SKM-1 treated with dmso at 0.1 percent for 144 hours (cell line): ENCODE measurements at regions not wholly inside any gene's neighbourhood (a gene's known extent, or its start where the extent isn't known, plus 50 kb on each side); places are given as distances from the start of the nearest gene placed in this dataset.
A peak's percentile ranks its signal among the peaks of the same experiment; 100 is the strongest.

Experiments
- DNase-seq: peaks from one replicate; lab custom pipeline; 2025; ENCODE audit not compliant: unreplicated experiment; lab: John Stamatoyannopoulos, UW

- no peak for DNase-seq
These were observed 96.0 kb upstream of the MAP3K4 start for GRCh38 chr6:160895562-160895961.

- DNase-seq, result no peak
These were observed 91.7 kb upstream of the MAP3K4 start for GRCh38 chr6:160899671-160900430.

GRCh38 chr6:160911949-160912348, 79.6 kb upstream of the MAP3K4 start:
- DNase-seq, result no peak

GRCh38 chr6:160912411-160912810, 79.2 kb upstream of the MAP3K4 start:
- DNase-seq, result no peak

GRCh38 chr6:160917572-160917971, 74.0 kb upstream of the MAP3K4 start:
- DNase-seq, result no peak

- peak; percentile 48 for DNase-seq
These were observed 71.7 kb upstream of the MAP3K4 start for GRCh38 chr6:160919723-160920440.

- DNase-seq, result no peak
These were observed 70.5 kb upstream of the MAP3K4 start for GRCh38 chr6:160921095-160921494.

- no peak for DNase-seq
These were observed 65.0 kb upstream of the MAP3K4 start for GRCh38 chr6:160926281-160927276.

GRCh38 chr6:160927416-160927815, 64.2 kb upstream of the MAP3K4 start:
- DNase-seq, result no peak

- no peak for DNase-seq
These were observed 62.2 kb upstream of the MAP3K4 start for GRCh38 chr6:160929361-160929760.

GRCh38 chr6:160929831-160930230, 61.7 kb upstream of the MAP3K4 start:
- no peak for DNase-seq

GRCh38 chr6:160930547-160931377, 60.8 kb upstream of the MAP3K4 start:
- DNase-seq, result peak; percentile 35

- peak; percentile 48 for DNase-seq
These were observed 59.9 kb upstream of the MAP3K4 start for GRCh38 chr6:160931378-160932310.

GRCh38 chr6:160933256-160933655, 58.3 kb upstream of the MAP3K4 start:
- no peak for DNase-seq

- no peak for DNase-seq
These were observed 57.4 kb upstream of the MAP3K4 start for GRCh38 chr6:160934157-160934556.

GRCh38 chr6:160940197-160940596, 51.4 kb upstream of the MAP3K4 start:
- no peak for DNase-seq
